Muscle layer of colon (tissue), 2 donors: ENCODE measurements at regions not wholly inside any gene's neighbourhood (a gene's known extent, or its start where the extent isn't known, plus 50 kb on each side); places are given as distances from the start of the nearest gene placed in this dataset.

Experiments
- H3K27ac ChIP-seq: one replicate; pipeline ENCODE4 v1.7.0; 2013; ENCODE audit warnings: low read depth, mild to moderate bottlenecking, low read length, moderate library complexity
- H3K27me3 ChIP-seq, 2 donors: one replicate each; pipeline ENCODE4 v1.7.0; 2013; ENCODE audit warnings: low read length in 2 of 2, mild to moderate bottlenecking in 2 of 2; ENCODE audit not compliant: insufficient read depth in 2 of 2, control insufficient read depth in 1 of 2
- H3K36me3 ChIP-seq: one replicate; pipeline ENCODE4 v1.7.0; 2013; ENCODE audit warnings: mild to moderate bottlenecking, low read length; ENCODE audit not compliant: insufficient read depth
- H3K4me1 ChIP-seq: one replicate; pipeline ENCODE4 v1.7.0; 2013; ENCODE audit warnings: mild to moderate bottlenecking, low read length; ENCODE audit not compliant: insufficient read depth
- H3K4me3 ChIP-seq, 2 donors: one replicate each; pipeline ENCODE4 v1.7.0; 2013; ENCODE audit warnings: low read length in 2 of 2, low read depth in 1 of 2, mild to moderate bottlenecking in 1 of 2, moderate library complexity in 1 of 2
- H3K9ac ChIP-seq: one replicate; pipeline ENCODE4 v1.7.0; 2013; ENCODE audit warnings: low read length
- H3K9me3 ChIP-seq: one replicate; pipeline ENCODE4 v1.7.0; 2013; ENCODE audit warnings: mild to moderate bottlenecking, low read length
- donor health status: abdominal sarcoma.
- donor health status: Adenocarcinoma of cecum.

- Histone ChIP-seq H3K36me3 (no peaks in the 10 kb centered on the region), H3K27me3 (no peaks in the 10 kb centered on the region), H3K9me3 (no peaks in the 10 kb centered on the region), H3K27ac (no peak overlapping the region), H3K9ac (no peak overlapping the region), H3K4me1 (no peaks in the 10 kb centered on the region), H3K4me3 (no peak overlapping the region)
Observed at GRCh38 chr21:35573472-35574374, 486.6 kb downstream of the SETD4 start.

GRCh38 chr21:35571910-35572309 is 488.4 kb downstream of the SETD4 start:
- H3K27ac ChIP-seq: no peak overlapping the region
- H3K36me3 ChIP-seq: no peaks in the 10 kb centered on the region
- no peak overlapping the region for H3K4me3 ChIP-seq
- H3K9ac ChIP-seq: no peak overlapping the region
- no peaks in the 10 kb centered on the region for H3K9me3 ChIP-seq
- no peaks in the 10 kb centered on the region for H3K4me1 ChIP-seq
- H3K27me3 ChIP-seq: no peaks in the 10 kb centered on the region

DNA sequence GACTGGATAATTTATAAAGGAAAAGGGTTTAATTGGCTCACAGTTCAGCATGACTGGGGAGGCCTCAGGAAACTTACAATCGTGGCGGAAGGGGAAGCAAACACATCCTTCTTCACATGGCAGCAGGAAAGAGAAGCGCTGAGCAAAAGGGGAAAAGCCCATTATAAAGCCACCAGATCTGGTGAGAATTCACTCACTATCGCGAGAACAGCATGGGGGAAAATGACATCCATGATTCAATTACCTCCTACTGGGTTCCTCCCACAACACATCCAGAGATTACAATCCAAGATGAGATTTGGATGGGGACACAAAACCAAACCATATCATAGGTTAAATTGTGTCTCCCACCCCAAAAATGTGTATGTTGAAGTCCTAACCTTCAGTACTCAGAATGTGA is 491.7 kb downstream of the SETD4 start:
- Histone ChIP-seq H3K4me3 (no peak overlapping the region), H3K36me3 (no peaks in the 10 kb centered on the region), H3K9ac (no peak overlapping the region), H3K4me1 (no peaks in the 10 kb centered on the region), H3K9me3 (no peaks in the 10 kb centered on the region), H3K27ac (no peak overlapping the region), H3K27me3 (no peaks in the 10 kb centered on the region)

DNA sequence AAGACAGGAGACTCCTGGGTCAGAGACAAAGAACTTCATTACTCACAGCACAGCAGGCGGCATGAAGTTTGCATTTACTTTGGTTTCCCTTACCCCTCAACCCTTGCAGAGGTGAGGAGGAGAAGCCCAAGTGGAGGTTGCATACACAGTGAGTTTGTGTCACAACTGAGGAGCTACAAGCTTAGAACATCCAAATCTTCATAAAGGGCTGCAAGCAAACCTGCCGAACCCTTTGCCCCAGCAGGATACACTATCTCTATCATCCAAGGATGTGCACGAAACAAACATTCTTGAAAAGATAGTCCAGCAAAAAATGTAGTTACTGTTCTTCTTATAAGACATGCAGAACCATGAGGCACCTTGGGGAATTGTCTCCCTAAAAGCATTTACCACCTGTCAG is 493.5 kb downstream of the SETD4 start:
- Histone ChIP-seq H3K9me3 (no peaks in the 10 kb centered on the region), H3K36me3 (no peaks in the 10 kb centered on the region), H3K27me3 (no peaks in the 10 kb centered on the region), H3K9ac (no peak overlapping the region), H3K4me3 (no peak overlapping the region), H3K4me1 (no peaks in the 10 kb centered on the region), H3K27ac (no peak overlapping the region)

DNA sequence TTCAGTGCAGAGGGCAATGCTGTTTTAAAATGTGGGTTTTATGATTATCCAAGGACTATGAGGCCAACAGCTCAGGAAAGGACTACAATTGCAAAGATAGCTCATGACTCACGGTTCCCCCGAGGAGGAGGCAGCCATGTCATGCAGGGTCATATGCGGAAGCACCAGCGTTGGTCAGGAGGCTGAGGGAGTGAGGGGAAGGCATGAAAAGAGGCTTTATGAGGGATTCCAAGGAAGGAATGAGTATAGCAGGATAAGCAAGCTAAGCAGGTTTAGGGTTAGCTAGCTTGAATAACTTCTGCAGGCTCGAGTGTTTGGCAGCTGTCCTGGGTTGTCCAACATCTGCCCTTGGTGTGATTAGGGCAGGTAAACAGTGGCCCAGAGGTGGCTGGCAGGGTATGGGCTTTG is 495.1 kb downstream of the SETD4 start:
- Histone ChIP-seq H3K4me1 (no peaks in the 10 kb centered on the region), H3K9ac (no peak overlapping the region), H3K9me3 (no peaks in the 10 kb centered on the region), H3K4me3 (no peak overlapping the region), H3K27ac (no peak overlapping the region), H3K36me3 (no peaks in the 10 kb centered on the region), H3K27me3 (no peaks in the 10 kb centered on the region)

- H3K9ac ChIP-seq: no peak overlapping the region
- no peaks in the 10 kb centered on the region for H3K4me1 ChIP-seq
- H3K36me3 ChIP-seq: no peaks in the 10 kb centered on the region
- no peak overlapping the region for H3K27ac ChIP-seq
- no peak overlapping the region for H3K4me3 ChIP-seq
- no peaks in the 10 kb centered on the region for H3K9me3 ChIP-seq
- no peaks in the 10 kb centered on the region for H3K27me3 ChIP-seq
Observed at GRCh38 chr21:35563885-35564451, 496.4 kb downstream of the SETD4 start.

- no peak overlapping the region for H3K27ac ChIP-seq
- no peak overlapping the region for H3K4me3 ChIP-seq
- no peaks in the 10 kb centered on the region for H3K36me3 ChIP-seq
- no peaks in the 10 kb centered on the region for H3K4me1 ChIP-seq
- no peaks in the 10 kb centered on the region for H3K9me3 ChIP-seq
- H3K27me3 ChIP-seq: no peaks in the 10 kb centered on the region
- no peak overlapping the region for H3K9ac ChIP-seq
Observed at GRCh38 chr21:35562876-35563275, 497.4 kb downstream of the SETD4 start.

GRCh38 chr21:35561116-35561515 is 499.2 kb downstream of the SETD4 start:
- Histone ChIP-seq H3K4me1 (no peaks in the 10 kb centered on the region), H3K27me3 (no peaks in the 10 kb centered on the region), H3K27ac (no peak overlapping the region)

DNA sequence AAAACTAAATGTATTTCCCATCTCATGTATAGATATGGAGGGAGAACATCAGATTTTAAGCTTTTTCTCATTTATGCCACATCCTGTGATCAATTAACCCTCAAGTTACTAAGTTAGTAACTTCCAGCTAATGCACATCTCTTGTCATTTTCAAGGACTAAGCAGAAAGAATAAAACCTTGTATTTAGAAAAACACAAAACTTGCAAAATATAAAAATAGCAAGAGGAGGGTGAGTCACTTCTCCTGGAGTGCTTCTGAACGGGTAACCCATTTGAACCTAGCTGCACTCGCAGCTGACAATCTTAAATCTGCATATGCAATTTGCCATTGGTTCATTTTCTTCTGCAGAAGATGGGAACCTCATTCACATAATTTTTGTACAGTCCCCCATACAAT is 500.5 kb downstream of the SETD4 start:
- Histone ChIP-seq H3K4me1 (no peaks in the 10 kb centered on the region), H3K4me3 (no peak overlapping the region), H3K27me3 (no peaks in the 10 kb centered on the region), H3K9me3 (no peaks in the 10 kb centered on the region), H3K9ac (no peak overlapping the region), H3K27ac (no peak overlapping the region), H3K36me3 (no peaks in the 10 kb centered on the region)

More at GRCh38 chr21:35561116-35561515, 499.2 kb downstream of the SETD4 start:
- Histone ChIP-seq H3K9ac (no peak overlapping the region), H3K4me3 (no peak overlapping the region), H3K36me3 (no peaks in the 10 kb centered on the region), H3K9me3 (no peaks in the 10 kb centered on the region)

DNA sequence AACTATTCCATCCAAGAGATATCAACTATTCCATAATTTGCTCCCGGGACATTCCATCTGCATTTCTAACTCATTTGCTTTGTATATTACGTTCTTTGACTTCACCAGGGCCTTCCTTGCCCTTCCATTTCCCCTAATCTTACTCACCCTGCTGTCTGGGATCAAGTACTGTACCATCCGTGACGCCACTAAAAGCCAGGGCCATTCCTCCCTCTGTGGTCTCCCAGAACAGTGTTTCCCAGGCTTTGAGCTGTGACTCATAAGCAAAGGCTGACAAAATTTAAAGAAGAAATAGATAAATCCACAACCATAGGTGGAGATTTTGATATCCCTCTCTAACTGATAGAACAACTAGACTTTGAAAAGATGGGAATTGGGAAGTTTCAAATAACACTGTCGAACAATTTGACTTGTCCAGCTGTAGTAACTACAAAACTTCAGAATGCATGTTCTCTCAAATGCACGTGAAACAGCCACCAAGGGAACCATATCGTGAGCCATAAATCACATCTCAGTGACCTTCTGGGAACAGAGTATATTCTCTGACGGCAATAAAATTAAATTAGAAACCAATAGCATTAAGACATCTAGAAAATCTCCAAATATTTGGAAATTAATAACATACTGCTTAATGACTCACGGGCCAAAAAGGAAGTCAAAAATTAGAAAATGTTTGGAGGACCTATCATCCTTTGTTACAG is 501.0 kb downstream of the SETD4 start:
- H3K9ac ChIP-seq: no peak overlapping the region
- H3K4me3 ChIP-seq: no peak overlapping the region
- H3K36me3 ChIP-seq: no peaks in the 10 kb centered on the region
- no peaks in the 10 kb centered on the region for H3K4me1 ChIP-seq
- no peak overlapping the region for H3K27ac ChIP-seq
- no peaks in the 10 kb centered on the region for H3K9me3 ChIP-seq
- H3K27me3 ChIP-seq: no peaks in the 10 kb centered on the region

- no peak overlapping the region for H3K9ac ChIP-seq
- H3K36me3 ChIP-seq: no peaks in the 10 kb centered on the region
- H3K9me3 ChIP-seq: no peaks in the 10 kb centered on the region
- no peak overlapping the region for H3K4me3 ChIP-seq
- no peaks in the 10 kb centered on the region for H3K27me3 ChIP-seq
- H3K4me1 ChIP-seq: no peaks in the 10 kb centered on the region
- H3K27ac ChIP-seq: no peak overlapping the region
Observed at GRCh38 chr21:35556536-35556935, 503.8 kb downstream of the SETD4 start.
